ENCODE measurements at regions not wholly inside any gene's neighbourhood (a gene's known extent, or its start where the extent isn't known, plus 50 kb on each side); places are given as distances from the start of the nearest gene placed in this dataset.
"Not testable (repeated sequence)": the region's sequence is repeated elsewhere in the genome, so short reads cannot be mapped to it uniquely, and the experiment has no call there.

DNA sequence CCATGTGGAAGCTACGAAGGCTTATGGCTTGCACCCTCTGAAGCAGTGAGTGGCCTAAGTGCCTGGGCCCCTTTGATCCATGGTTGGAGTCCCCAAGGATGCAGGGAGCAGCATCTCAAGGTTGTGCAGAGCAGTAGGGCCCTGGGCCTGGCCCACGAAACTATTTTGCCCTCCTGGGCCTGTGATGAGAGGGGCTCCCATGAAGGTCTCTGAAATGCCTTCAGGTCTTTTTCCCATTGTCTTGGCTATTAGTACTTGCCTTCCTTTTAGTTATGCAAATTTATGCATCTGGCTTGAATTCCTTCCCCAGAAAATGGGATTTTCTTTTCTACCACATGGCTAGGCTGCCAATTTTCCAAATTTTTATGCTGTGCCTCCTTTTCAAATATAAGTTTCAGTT, 158.8 kb upstream of the MME start:
- H3K36me3 Mint-ChIP-seq = no peaks in the 10 kb centered on the region

GRCh38 chr3:154919226-154919625, 160.9 kb upstream of the MME start:
- Mint-ChIP-seq H3K9me3 (peaks cover 9 to 21% of the 10 kb centered on the region in 2 donors), H3K27ac (no peak overlapping the region), H3K4me3 (no peak overlapping the region), H3K4me1 (no peaks in the 10 kb centered on the region), H3K36me3 (no peaks in the 10 kb centered on the region), H3K27me3 (ENCODE audit: low read depth in 2 of 2) (no peaks in the 10 kb centered on the region)
- TF ChIP-seq CTCF (IDR thresholded peaks at IDR 0.05) = no peak
- Histone ChIP-seq H3K4me3 (ENCODE audit: low read length) (no peak overlapping the region), H3K27ac (ENCODE audit: low read length) (no peak overlapping the region), H3K4me1 (ENCODE audit: control insufficient read depth, insufficient read depth, low read length) (no peaks in the 10 kb centered on the region), H3K9me3 (ENCODE audit: control insufficient read depth, insufficient read depth, low read length) (no peaks in the 10 kb centered on the region), H3K36me3 (ENCODE audit: control insufficient read depth, insufficient read depth, low read length) (no peaks in the 10 kb centered on the region), H3K27me3 (ENCODE audit: control insufficient read depth, insufficient read depth, low read length) (no peaks in the 10 kb centered on the region)
- intact Hi-C loops (cut with micrococcal nuclease) = no loop called here
- DNase-seq (no peak), ATAC-seq (no peak)
- no CpG with 5 or more reads among the region's 1 CpG for WGBS (ENCODE audit: insufficient coverage)

More for the DNA sequence above, 158.8 kb upstream of the MME start:
- Mint-ChIP-seq H3K9me3 (peaks cover 11 to 12% of the 10 kb centered on the region in 2 donors), H3K4me1 (no peaks in the 10 kb centered on the region), H3K4me3 (no peak overlapping the region), H3K27me3 (ENCODE audit: low read depth in 2 of 2) (no peaks in the 10 kb centered on the region), H3K27ac (no peak overlapping the region)
- Histone ChIP-seq H3K27ac (ENCODE audit: low read length) (no peak overlapping the region), H3K4me1 (ENCODE audit: control insufficient read depth, insufficient read depth, low read length) (no peaks in the 10 kb centered on the region), H3K4me3 (ENCODE audit: low read length) (no peak overlapping the region), H3K9me3 (ENCODE audit: control insufficient read depth, insufficient read depth, low read length) (no peaks in the 10 kb centered on the region), H3K27me3 (ENCODE audit: control insufficient read depth, insufficient read depth, low read length) (no peaks in the 10 kb centered on the region), H3K36me3 (ENCODE audit: control insufficient read depth, insufficient read depth, low read length) (no peaks in the 10 kb centered on the region)
- DNase-seq (no peak), ATAC-seq (no peak)
- WGBS (ENCODE audit: insufficient coverage) = 79% methylated on average over 2 of the region's 2 CpGs
- intact Hi-C loops (cut with micrococcal nuclease) = no loop called here
- TF ChIP-seq CTCF (IDR thresholded peaks at IDR 0.05) = no peak

- Mint-ChIP-seq H3K27ac (no peak overlapping the region), H3K36me3 (no peaks in the 10 kb centered on the region), H3K4me3 (no peak overlapping the region), H3K9me3 (peaks cover 4 to 9% of the 10 kb centered on the region in 2 donors), H3K27me3 (ENCODE audit: low read depth in 2 of 2) (no peaks in the 10 kb centered on the region), H3K4me1 (no peaks in the 10 kb centered on the region)
- Histone ChIP-seq H3K4me3 (ENCODE audit: low read length) (no peak overlapping the region), H3K27ac (ENCODE audit: low read length) (no peak overlapping the region), H3K27me3 (ENCODE audit: control insufficient read depth, insufficient read depth, low read length) (no peaks in the 10 kb centered on the region), H3K4me1 (ENCODE audit: control insufficient read depth, insufficient read depth, low read length) (no peaks in the 10 kb centered on the region), H3K36me3 (ENCODE audit: control insufficient read depth, insufficient read depth, low read length) (no peaks in the 10 kb centered on the region), H3K9me3 (ENCODE audit: control insufficient read depth, insufficient read depth, low read length) (no peaks in the 10 kb centered on the region)
- intact Hi-C loops (cut with micrococcal nuclease) = no loop called here
- no peak for TF ChIP-seq CTCF (IDR thresholded peaks at IDR 0.05)
- ATAC-seq (no peak), DNase-seq (no peak)
- WGBS (ENCODE audit: insufficient coverage) = 55% methylated on average over 1 of the region's 2 CpGs
Measured at GRCh38 chr3:154904328-154904727, 175.8 kb upstream of the MME start.

DNA sequence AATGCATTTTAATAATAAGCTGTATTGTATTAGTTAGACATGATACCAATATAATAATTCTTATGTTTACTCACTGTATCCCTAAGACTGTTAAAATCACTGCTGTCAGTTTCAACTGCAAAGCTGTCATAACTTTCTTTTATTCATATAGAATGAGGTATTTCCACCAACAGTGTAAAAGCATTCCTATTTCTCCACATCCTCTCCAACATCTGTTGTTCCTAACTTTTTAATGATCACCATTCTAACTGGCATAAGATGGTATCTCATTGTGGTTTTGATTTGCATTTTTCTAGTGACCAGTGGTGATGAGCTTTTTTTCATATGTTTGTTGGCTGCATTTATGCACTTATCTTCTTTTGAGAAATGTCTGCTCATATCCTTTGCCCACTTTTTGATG, 177.6 kb upstream of the MME start:
- H3K4me3 Mint-ChIP-seq; DNase-seq; H3K9me3 Mint-ChIP-seq; ATAC-seq; H3K36me3 Mint-ChIP-seq; H3K4me3 ChIP-seq (ENCODE audit: low read length); H3K27ac ChIP-seq (ENCODE audit: low read length); H3K36me3 ChIP-seq (ENCODE audit: control insufficient read depth, insufficient read depth, low read length); H3K4me1 ChIP-seq (ENCODE audit: control insufficient read depth, insufficient read depth, low read length); H3K27me3 ChIP-seq (ENCODE audit: control insufficient read depth, insufficient read depth, low read length); H3K27ac Mint-ChIP-seq; intact Hi-C loops (cut with micrococcal nuclease); H3K9me3 ChIP-seq (ENCODE audit: control insufficient read depth, insufficient read depth, low read length); H3K27me3 Mint-ChIP-seq (ENCODE audit: low read depth in 2 of 2); H3K4me1 Mint-ChIP-seq: not testable (repeated sequence)
